Kidney glomerular epithelial cell (primary cell): ENCODE measurements at regions not wholly inside any gene's neighbourhood (a gene's known extent, or its start where the extent isn't known, plus 50 kb on each side); places are given as distances from the start of the nearest gene placed in this dataset.

Source experiments
- DNase-seq: peaks from one replicate; lab custom pipeline; 2025; lab: John Stamatoyannopoulos, UW

- no peak for DNase-seq
Observed at GRCh38 chr15:69987492-69988489, 109.9 kb downstream of the TLE3 start.

DNA sequence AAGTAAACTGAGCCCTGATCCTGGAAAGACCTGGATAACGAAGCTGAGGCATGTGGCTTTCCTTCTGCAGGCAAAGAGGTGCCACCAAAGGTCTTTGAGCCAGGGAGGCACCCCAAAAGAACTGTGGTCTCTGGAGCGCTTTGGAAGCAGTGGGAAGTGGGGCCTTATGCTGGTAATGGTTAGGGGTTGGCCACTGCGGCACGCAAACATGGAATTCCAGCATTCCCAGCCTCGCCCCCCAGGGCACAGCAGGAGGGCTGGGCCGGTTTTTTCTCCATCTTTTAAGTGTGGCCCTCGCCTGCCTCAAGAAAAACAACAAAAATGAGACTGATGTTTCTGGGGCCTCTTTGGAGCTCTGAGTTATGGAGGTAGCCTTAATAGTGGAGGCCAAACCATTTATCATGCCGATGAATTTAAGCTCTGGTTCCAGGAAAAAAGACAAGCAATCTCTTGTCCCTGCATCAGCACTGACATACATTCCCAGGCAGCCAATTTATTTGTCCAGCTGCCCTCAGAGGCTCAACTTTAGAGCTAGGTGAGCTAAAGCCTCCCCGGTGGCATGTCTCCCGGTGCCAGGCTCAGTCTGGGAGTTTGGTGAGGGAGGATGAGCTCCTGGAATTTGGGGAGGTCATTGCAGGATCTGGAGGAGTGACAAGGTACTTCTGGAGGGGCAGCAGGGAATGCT lies 109.0 kb downstream of the TLE3 start:
- DNase-seq, result no peak

DNA sequence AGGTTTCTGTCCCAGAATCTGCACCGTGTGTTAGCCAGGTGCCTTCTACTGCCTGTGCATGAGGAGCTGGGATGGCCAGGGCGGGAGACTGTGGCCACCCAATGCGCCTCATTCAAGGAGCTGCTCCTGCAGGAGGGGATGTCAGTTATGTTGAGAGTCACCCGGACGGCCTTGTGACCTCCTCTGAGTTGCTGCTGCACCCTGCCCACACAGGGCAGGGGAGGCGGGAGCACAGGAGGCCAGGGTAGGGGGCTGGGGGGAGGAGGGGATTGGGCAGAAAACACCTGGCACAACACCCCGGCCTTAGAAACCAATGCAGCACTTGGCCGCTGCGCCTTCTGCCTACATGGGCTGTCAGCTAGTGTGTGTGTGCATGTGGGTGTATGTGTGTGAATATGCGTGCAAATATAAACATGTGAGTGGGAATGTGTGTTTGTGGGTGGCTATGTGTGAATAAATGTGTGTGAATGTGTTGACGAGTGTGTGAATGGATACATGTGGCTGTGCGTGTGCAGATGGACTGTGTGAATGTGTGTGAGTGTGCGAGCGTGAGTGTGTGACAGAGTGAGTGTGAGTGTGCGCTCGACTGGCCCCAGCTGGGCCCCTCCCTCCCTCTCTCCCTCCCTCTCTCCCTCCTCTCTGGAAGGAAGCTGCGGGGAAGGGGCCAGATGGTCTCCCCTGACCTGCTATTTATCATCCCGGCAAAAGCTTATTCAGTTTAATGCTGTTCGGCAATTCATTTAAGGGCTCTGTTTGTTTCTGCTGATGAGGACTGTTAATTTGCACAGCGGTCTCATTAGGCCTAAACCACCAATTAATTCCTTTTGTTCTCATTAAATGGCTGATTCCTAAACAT lies 106.9 kb downstream of the TLE3 start:
- DNase-seq, result no peak

- no peak for DNase-seq
Observed at GRCh38 chr15:69991551-69991980, 106.2 kb downstream of the TLE3 start.

DNA sequence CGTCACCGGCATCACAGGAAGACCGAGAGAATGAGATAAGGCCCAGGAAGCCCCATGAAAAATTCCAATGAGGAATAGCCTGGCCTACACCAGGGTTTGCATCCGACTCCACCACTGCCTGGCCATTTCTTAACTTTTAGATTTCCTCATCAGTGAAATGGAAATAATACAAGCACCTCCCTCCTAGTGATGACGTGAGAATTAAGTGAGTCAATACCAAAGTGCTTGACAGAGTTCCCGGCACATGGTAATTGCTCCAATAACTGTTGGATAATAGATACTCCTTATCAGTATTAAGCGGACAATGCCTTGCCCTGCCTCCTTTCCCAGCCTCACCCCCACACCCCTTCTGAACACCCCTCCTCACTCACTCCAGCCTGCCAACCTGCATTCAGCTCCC lies 105.4 kb downstream of the TLE3 start:
- no peak for DNase-seq

DNA sequence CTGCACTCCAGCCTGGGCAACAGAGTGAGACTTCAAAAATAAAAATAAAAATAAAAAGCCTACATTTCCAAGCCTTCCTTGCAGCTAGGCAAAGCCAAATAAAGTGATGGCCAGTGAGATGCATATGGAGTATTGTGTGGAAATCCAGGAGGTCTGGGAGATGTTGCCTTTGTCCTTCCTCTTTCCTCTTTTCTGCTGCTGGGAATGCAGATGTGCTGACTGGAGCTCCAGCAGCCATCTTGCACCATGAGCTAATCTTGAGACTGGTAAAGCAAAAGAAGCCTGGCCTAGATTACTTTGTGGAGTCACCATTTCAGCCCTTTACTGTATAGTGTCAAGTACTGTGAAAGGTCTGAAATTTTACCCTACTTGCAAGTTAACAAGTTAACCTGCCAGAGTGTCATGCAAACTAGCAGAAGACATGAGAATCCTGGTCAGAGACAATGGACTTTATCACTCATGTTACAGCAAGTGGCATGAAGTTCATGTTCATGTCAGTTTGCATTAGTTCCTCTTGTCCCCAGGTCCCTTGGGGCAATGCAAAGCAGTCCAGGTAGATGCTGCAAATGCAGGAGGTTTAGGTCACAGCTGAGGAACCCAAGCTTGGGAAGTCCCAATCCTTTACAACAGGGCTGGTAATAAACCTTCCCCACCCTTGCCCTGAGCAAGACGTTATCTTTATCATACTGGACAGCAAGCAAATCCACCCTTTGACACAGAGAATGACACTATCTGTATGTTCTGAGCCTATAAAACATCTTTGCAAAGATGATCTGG lies 103.1 kb downstream of the TLE3 start:
- DNase-seq, result no peak

- DNase-seq, result no peak
Observed at GRCh38 chr15:69996321-69997160, 101.2 kb downstream of the TLE3 start.

GRCh38 chr15:69997161-69997485 lies 100.6 kb downstream of the TLE3 start:
- no peak for DNase-seq
